Smooth muscle cell (in vitro differentiated cells): ENCODE measurements at regions not wholly inside any gene's neighbourhood (a gene's known extent, or its start where the extent isn't known, plus 50 kb on each side); places are given as distances from the start of the nearest gene placed in this dataset.

Source experiments
- DNase-seq: peaks from one replicate; lab custom pipeline; 2025; ENCODE audit not compliant: unreplicated experiment; lab: John Stamatoyannopoulos, UW
- H2AFZ ChIP-seq: fragments of 200-600 bp; sonication (generic); 2 replicates; pipeline ENCODE4 v1.6.0; 2016; ENCODE audit warnings: antibody characterized with exemption, low read depth, mild to moderate bottlenecking
- H3F3A ChIP-seq: fragments of 200-600 bp; sonication (generic); 2 replicates; pipeline ENCODE4 v1.6.0; 2017; ENCODE audit warnings: antibody characterized with exemption, low read depth
- H3K27ac ChIP-seq: fragments of 200-600 bp; sonication (generic); 2 replicates; pipeline ENCODE4 v1.5.1; 2016; ENCODE audit warnings: low read depth, mild to moderate bottlenecking
- H3K27me3 ChIP-seq: fragments of 200-600 bp; sonication (generic); 2 replicates; pipeline ENCODE4 v1.6.1; 2016; ENCODE audit warnings: low read depth, mild to moderate bottlenecking
- H3K36me3 ChIP-seq: fragments of 200-600 bp; sonication (generic); 2 replicates; pipeline ENCODE4 v1.5.1; 2016; ENCODE audit warnings: low read depth
- H3K4me1 ChIP-seq: fragments of 200-600 bp; sonication (generic); 2 replicates; pipeline ENCODE4 v1.5.1; 2016; ENCODE audit warnings: low read depth
- H3K4me2 ChIP-seq: fragments of 200-600 bp; sonication (generic); 2 replicates; pipeline ENCODE4 v1.6.0; 2016; ENCODE audit warnings: mild to moderate bottlenecking
- H3K4me3 ChIP-seq: fragments of 200-600 bp; sonication (generic); 2 replicates; pipeline ENCODE4 v1.5.1; 2016; ENCODE audit warnings: mild to moderate bottlenecking
- H3K79me2 ChIP-seq: fragments of 200-600 bp; sonication (generic); 2 replicates; pipeline ENCODE4 v1.6.0; 2016; ENCODE audit warnings: low read depth, mild to moderate bottlenecking
- H3K9ac ChIP-seq: fragments of 200-600 bp; sonication (generic); 2 replicates; pipeline ENCODE4 v1.6.0; 2016; ENCODE audit warnings: low read depth
- H3K9me3 ChIP-seq: fragments of 200-600 bp; sonication (generic); replicated peaks from 2 replicates; pipeline ENCODE4 v1.5.1; 2016; ENCODE audit warnings: low read depth
- H4K20me1 ChIP-seq: fragments of 200-600 bp; sonication (generic); 2 replicates; pipeline ENCODE4 v1.6.0; 2016; ENCODE audit warnings: low read depth
- WGBS: methylation state at CpG from one replicate; pipeline ENCODE4 v1.1.7; 2016; ENCODE audit warnings: low lambda C conversion rate; 5-methylcytosine and 5-hydroxymethylcytosine counted together
- TF ChIP-seq, protein P1 (sequence below): fragments of 200-600 bp; sonication (generic); IDR thresholded peaks from 2 replicates; pipeline ENCODE4 v1.5.1; 2017; ENCODE audit warnings: borderline replicate concordance, mild to moderate bottlenecking, antibody characterized with exemption; ENCODE audit not compliant: insufficient read depth, poor library complexity, severe bottlenecking

DNA sequence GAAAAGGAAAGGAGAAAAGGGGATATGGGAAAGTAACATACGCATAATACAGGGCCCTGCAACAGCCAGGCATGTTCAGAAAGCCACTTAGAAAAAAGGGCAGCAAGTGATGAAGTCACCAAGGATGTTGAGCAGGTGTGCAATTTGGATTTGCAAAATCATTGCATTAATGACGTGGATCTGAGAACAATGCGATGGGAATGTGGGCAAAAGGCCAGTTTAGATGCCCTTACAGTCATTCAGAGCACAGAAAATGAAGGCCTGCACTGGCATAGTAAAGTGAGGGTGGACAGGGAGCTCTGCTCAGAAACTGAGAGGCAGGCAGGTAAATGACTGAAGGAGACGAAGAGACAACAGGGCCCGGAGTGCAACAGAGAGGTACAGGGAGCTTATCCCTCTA lies 123.7 kb upstream of the NHSL1 start:
- Histone ChIP-seq H3K4me3 (no peak overlapping the region), H3K4me2 (no peak overlapping the region), H3K27me3 (no peaks in the 10 kb centered on the region), H2AFZ (no peak overlapping the region), H3K79me2 (peaks cover 21% of the 10 kb centered on the region), H3K9ac (no peak overlapping the region), H3K9me3 (no peaks in the 10 kb centered on the region), H3K4me1 (no peaks in the 10 kb centered on the region), H4K20me1 (peaks cover 5% of the 10 kb centered on the region), H3F3A (no peaks in the 10 kb centered on the region), H3K27ac (no peak overlapping the region), H3K36me3 (no peaks in the 10 kb centered on the region)
- no peak for DNase-seq
- 96% methylated on average over 5 of the region's 5 CpGs for whole genome bisulfite sequencing
- TF ChIP-seq, protein P1, sequence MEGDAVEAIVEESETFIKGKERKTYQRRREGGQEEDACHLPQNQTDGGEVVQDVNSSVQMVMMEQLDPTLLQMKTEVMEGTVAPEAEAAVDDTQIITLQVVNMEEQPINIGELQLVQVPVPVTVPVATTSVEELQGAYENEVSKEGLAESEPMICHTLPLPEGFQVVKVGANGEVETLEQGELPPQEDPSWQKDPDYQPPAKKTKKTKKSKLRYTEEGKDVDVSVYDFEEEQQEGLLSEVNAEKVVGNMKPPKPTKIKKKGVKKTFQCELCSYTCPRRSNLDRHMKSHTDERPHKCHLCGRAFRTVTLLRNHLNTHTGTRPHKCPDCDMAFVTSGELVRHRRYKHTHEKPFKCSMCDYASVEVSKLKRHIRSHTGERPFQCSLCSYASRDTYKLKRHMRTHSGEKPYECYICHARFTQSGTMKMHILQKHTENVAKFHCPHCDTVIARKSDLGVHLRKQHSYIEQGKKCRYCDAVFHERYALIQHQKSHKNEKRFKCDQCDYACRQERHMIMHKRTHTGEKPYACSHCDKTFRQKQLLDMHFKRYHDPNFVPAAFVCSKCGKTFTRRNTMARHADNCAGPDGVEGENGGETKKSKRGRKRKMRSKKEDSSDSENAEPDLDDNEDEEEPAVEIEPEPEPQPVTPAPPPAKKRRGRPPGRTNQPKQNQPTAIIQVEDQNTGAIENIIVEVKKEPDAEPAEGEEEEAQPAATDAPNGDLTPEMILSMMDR: no peak

DNA sequence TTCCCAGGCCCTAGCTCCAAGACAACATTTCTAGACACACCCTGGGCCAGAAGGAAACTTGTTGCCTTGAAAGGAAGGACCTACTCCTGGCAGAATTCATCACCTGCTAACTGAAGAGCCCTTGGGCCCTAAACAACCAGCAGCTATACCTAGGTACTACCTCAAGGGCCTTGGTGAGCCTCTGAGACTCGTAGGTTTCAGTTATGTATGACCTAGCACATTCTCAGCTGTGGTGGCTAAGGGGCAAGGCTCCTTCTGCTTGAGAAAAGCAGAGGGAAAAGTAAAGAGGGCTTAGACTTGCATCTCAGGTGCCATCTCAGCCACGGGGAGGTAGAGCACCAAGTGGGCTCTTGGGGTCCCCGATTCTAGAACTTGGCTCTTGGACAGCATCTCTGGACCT lies 132.3 kb upstream of the NHSL1 start:
- H3K4me1 ChIP-seq: peaks cover 17% of the 10 kb centered on the region
- no peak overlapping the region for H3K4me2 ChIP-seq
- H4K20me1 ChIP-seq: peaks cover 31% of the 10 kb centered on the region
- WGBS: 90% methylated on average over 3 of the region's 3 CpGs
- TF ChIP-seq, protein P1: no peak
- no peak overlapping the region for H3K27ac ChIP-seq
- H2AFZ ChIP-seq: no peak overlapping the region
- no peak overlapping the region for H3K4me3 ChIP-seq
- H3K27me3 ChIP-seq: no peaks in the 10 kb centered on the region
- H3K36me3 ChIP-seq: no peaks in the 10 kb centered on the region
- no peaks in the 10 kb centered on the region for H3K9me3 ChIP-seq
- DNase-seq: no peak
- no peak overlapping the region for H3K9ac ChIP-seq
- peaks cover 50% of the 10 kb centered on the region for H3K79me2 ChIP-seq
- H3F3A ChIP-seq: no peaks in the 10 kb centered on the region

DNA sequence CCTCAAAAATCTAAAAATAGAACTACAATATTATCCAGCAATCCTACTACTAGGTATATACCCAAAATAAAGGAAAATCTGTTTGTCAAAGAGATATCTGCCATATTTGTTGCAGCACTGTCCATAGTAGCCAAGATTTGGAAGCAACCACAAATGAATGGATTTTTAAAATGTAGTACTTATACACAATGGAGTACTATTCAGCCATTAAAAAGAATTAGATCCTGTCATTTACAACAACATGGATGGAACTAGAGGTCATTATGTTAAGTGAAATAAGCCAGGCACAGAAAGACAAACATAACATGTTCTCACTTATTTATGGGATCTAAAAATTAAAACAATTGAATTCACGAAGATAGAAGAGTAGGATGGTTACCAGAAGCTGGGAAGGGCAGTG lies 135.7 kb upstream of the CCDC28A start:
- H3K4me1 ChIP-seq: peaks cover 14% of the 10 kb centered on the region
- WGBS: 100% methylated on average over 1 of the region's 1 CpG
- H3K4me3 ChIP-seq: no peak overlapping the region
- H3K9me3 ChIP-seq: no peaks in the 10 kb centered on the region
- no peak overlapping the region for H3K4me2 ChIP-seq
- DNase-seq: no peak
- peaks cover 34% of the 10 kb centered on the region for H3K79me2 ChIP-seq
- H3K36me3 ChIP-seq: no peaks in the 10 kb centered on the region
- H2AFZ ChIP-seq: no peak overlapping the region
- TF ChIP-seq, protein P1: no peak
- H3K9ac ChIP-seq: no peak overlapping the region
- H3F3A ChIP-seq: no peaks in the 10 kb centered on the region
- no peak overlapping the region for H3K27ac ChIP-seq
- H3K27me3 ChIP-seq: no peaks in the 10 kb centered on the region
- peaks cover 19% of the 10 kb centered on the region for H4K20me1 ChIP-seq

DNA sequence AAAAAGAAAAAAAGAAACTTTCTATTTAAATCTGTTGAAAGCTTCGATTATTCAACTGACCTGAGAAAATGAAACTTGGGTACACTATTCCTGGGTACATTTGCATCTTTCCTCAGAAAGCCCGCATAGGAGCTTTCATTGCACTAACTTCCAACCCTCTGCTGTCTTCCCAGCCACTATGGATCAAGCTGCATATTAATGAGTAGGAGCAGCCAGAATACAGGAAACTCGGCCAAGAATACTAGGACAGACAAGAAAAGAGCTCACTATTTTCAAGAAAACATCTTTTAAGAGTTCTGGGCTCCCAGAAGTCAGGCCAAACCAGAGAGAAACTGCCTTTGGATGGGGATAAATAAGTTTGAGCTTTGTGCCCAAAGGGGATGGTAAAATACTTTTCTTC lies 135.0 kb upstream of the CCDC28A start:
- H2AFZ ChIP-seq: no peak overlapping the region
- H3K27me3 ChIP-seq: no peaks in the 10 kb centered on the region
- H3K4me3 ChIP-seq: no peak overlapping the region
- WGBS: 75% methylated on average over 3 of the region's 3 CpGs
- no peaks in the 10 kb centered on the region for H3K36me3 ChIP-seq
- H4K20me1 ChIP-seq: peaks cover 12% of the 10 kb centered on the region
- DNase-seq: no peak
- no peak overlapping the region for H3K4me2 ChIP-seq
- no peaks in the 10 kb centered on the region for H3F3A ChIP-seq
- TF ChIP-seq, protein P1: no peak
- no peaks in the 10 kb centered on the region for H3K9me3 ChIP-seq
- no peak overlapping the region for H3K9ac ChIP-seq
- H3K79me2 ChIP-seq: peaks cover 26% of the 10 kb centered on the region
- peaks cover 6% of the 10 kb centered on the region for H3K4me1 ChIP-seq
- H3K27ac ChIP-seq: no peak overlapping the region
